IMR-90 (cell line): ENCODE measurements at regions not wholly inside any gene's neighbourhood (a gene's known extent, or its start where the extent isn't known, plus 50 kb on each side); places are given as distances from the start of the nearest gene placed in this dataset.

ENCODE experiments used
- ATAC-seq: fragments of 200-7000 bp; cut with Tn5 transposase; 2 replicates; pipeline ENCODE4 v1.9.1; 2020; ENCODE audit warnings: low read depth, mild to moderate bottlenecking, moderate library complexity
- BruUV-seq: library from RNA; stranded (reverse); fragments of 400-500 nt; replicated peaks from 2 replicates; lab custom pipeline; 2021; lab: Mats Ljungman, UMichigan
- CTCF ChIA-PET: fragments of 300-600 bp; formaldehyde crosslinking; extraction: SDS; loops from one replicate; lab custom pipeline; 2021; ENCODE audit warnings: antibody characterized with exemption; lab: Yijun Ruan, JAX
- POLR2A ChIA-PET: fragments of 300-600 bp; sonication (Branson Sonifier 250); formaldehyde crosslinking; loops from one replicate; lab custom pipeline; 2022; ENCODE audit warnings: antibody characterized with exemption; ENCODE audit not compliant: unreplicated experiment; lab: Charles Lee
- DNase-seq: peaks from one replicate; pipeline ENCODE4 v3.0.0; 2013
- H2AFZ ChIP-seq: replicated peaks from 2 replicates; pipeline ENCODE3; 2013; ENCODE audit warnings: low read length, mild to moderate bottlenecking; ENCODE audit not compliant: poor library complexity
- H2AK5ac ChIP-seq: 2 replicates; pipeline ENCODE4 v1.6.1; 2013; ENCODE audit warnings: low read depth, low read length, inconsistent platforms
- H2AK9ac ChIP-seq: replicated peaks from 2 replicates; pipeline ENCODE3; 2013; ENCODE audit warnings: mild to moderate bottlenecking, low read depth, low read length, moderate library complexity; ENCODE audit not compliant: poor library complexity
- H2BK120ac ChIP-seq: 2 replicates; pipeline ENCODE4 v1.6.1; 2013; ENCODE audit warnings: low read depth, low read length, inconsistent platforms
- H2BK15ac ChIP-seq: 3 replicates; pipeline ENCODE4 v1.6.1; 2013; ENCODE audit warnings: low read depth, low read length, inconsistent platforms
- H2BK20ac ChIP-seq: 2 replicates; pipeline ENCODE4 v1.6.1; 2013; ENCODE audit warnings: low read depth, mild to moderate bottlenecking, inconsistent platforms, low read length, moderate library complexity
- H2BK5ac ChIP-seq: 2 replicates; pipeline ENCODE4 v1.6.1; 2013; ENCODE audit warnings: mild to moderate bottlenecking, low read depth, low read length, inconsistent platforms; ENCODE audit not compliant: poor library complexity, severe bottlenecking
- H3K14ac ChIP-seq: replicated peaks from 2 replicates; pipeline ENCODE4 v1.6.1; 2013; ENCODE audit warnings: low read depth, low read length, inconsistent platforms
- H3K18ac ChIP-seq: 2 replicates; pipeline ENCODE4 v1.6.1; 2013; ENCODE audit warnings: low read depth, low read length, control low read depth
- H3K23ac ChIP-seq: 2 replicates; pipeline ENCODE4 v1.6.1; 2013; ENCODE audit warnings: low read depth, low read length, inconsistent platforms
- H3K27ac ChIP-seq: 2 replicates; pipeline ENCODE4 v1.5.1; 2013; ENCODE audit warnings: mild to moderate bottlenecking, control low read depth, low read length; ENCODE audit not compliant: insufficient read depth
- H3K27me3 ChIP-seq: 2 replicates; pipeline ENCODE4 v1.6.1; 2013; ENCODE audit warnings: low read length; ENCODE audit not compliant: control insufficient read depth, insufficient read depth
- H3K36me3 ChIP-seq: 2 replicates; pipeline ENCODE4 v1.6.1; 2013; ENCODE audit warnings: low read length, mixed read lengths; ENCODE audit not compliant: control insufficient read depth, insufficient read depth
- H3K4ac ChIP-seq: 2 replicates; pipeline ENCODE4 v1.6.1; 2013; ENCODE audit warnings: low read depth, low read length, inconsistent platforms
- H3K4me1 ChIP-seq: 2 replicates; pipeline ENCODE4 v1.6.1; 2013; ENCODE audit warnings: low read length, mixed read lengths; ENCODE audit not compliant: control insufficient read depth, insufficient read depth
- H3K4me2 ChIP-seq: 2 replicates; pipeline ENCODE4 v1.6.1; 2013; ENCODE audit warnings: low read depth, mild to moderate bottlenecking, control low read depth, low read length, moderate library complexity
- H3K4me3 ChIP-seq: 2 replicates; pipeline ENCODE4 v1.5.1; 2013; ENCODE audit warnings: low read depth, mild to moderate bottlenecking, control low read depth, low read length, moderate library complexity; ENCODE audit not compliant: insufficient read depth
- H3K56ac ChIP-seq: 2 replicates; pipeline ENCODE4 v1.6.1; 2013; ENCODE audit warnings: low read length, inconsistent platforms; ENCODE audit not compliant: insufficient read depth; ENCODE audit errors: extremely low read depth
- H3K79me1 ChIP-seq, 2 experiments: 2 replicates each; pipeline ENCODE4 v1.6.1; 2013; ENCODE audit warnings: low read length in 2 of 2, inconsistent platforms in 1 of 2, low read depth in 1 of 2
- H3K9ac ChIP-seq: 2 replicates; pipeline ENCODE4 v1.6.1; 2013; ENCODE audit warnings: low read depth, low read length, control low read depth
- H3K9me1 ChIP-seq: 2 replicates; pipeline ENCODE4 v1.6.1; 2013; ENCODE audit warnings: low read length, inconsistent platforms; ENCODE audit not compliant: insufficient read depth
- H3K9me3 ChIP-seq: 2 replicates; pipeline ENCODE4 v1.6.1; 2013; ENCODE audit warnings: low read length; ENCODE audit not compliant: control insufficient read depth, insufficient read depth
- H4K20me1 ChIP-seq: 2 replicates; pipeline ENCODE4 v1.6.1; 2013; ENCODE audit warnings: low read length, inconsistent platforms; ENCODE audit not compliant: insufficient read depth
- H4K5ac ChIP-seq: 2 replicates; pipeline ENCODE4 v1.6.1; 2013; ENCODE audit warnings: mild to moderate bottlenecking, low read depth, low read length, control low read depth
- H4K8ac ChIP-seq, 2 experiments: 2 replicates each; pipeline ENCODE4 v1.6.1; 2013; ENCODE audit warnings: low read depth in 2 of 2, low read length in 2 of 2, control low read depth in 1 of 2, inconsistent platforms in 1 of 2
- H4K91ac ChIP-seq: 2 replicates; pipeline ENCODE4 v1.6.1; 2013; ENCODE audit warnings: low read depth, low read length, inconsistent platforms; ENCODE audit not compliant: insufficient read depth
- CHD1 ChIP-seq: IDR thresholded peaks from 2 replicates; pipeline ENCODE4 v1.6.1; 2012; ENCODE audit warnings: low read depth, low read length, improper control_type of control experiment
- MAFK ChIP-seq: IDR thresholded peaks from 2 replicates; pipeline ENCODE4 v1.6.1; 2012; ENCODE audit warnings: low read depth, low read length, improper control_type of control experiment
- MXI1 ChIP-seq: IDR thresholded peaks from 2 replicates; pipeline ENCODE4 v1.6.1; 2012; ENCODE audit warnings: low read depth, mild to moderate bottlenecking, low read length, moderate library complexity, borderline replicate concordance
- SMC3 ChIP-seq: fragments of 150-350 bp; IDR thresholded peaks from 2 replicates; pipeline ENCODE4 v1.6.1; 2016; ENCODE audit warnings: low read depth, mild to moderate bottlenecking, antibody characterized with exemption, low read length, moderate library complexity
- dilution Hi-C: fragments of 300-500 bp; cut with HindIII; formaldehyde crosslinking; loops from one replicate; pipeline ENCODE4 v1.14.3; 2018; ENCODE audit warnings: low sequenced_read_pairs; ENCODE audit not compliant: unreplicated experiment
- in situ Hi-C: fragments of 300-500 bp; cut with MboI; formaldehyde crosslinking; loops from 3 replicates; pipeline ENCODE4 v1.14.3; 2019; ENCODE audit warnings: low sequenced_read_pairs, inconsistent platforms, mixed read lengths
- intact Hi-C: fragments of 100-400 bp; cut with micrococcal nuclease; formaldehyde crosslinking; loops from 2 replicates; pipeline ENCODE4 v1.10.0; 2022

- Histone ChIP-seq H3K14ac (no peak overlapping the region), H2BK20ac (no peak overlapping the region), H4K5ac (no peak overlapping the region), H3K56ac (no peak overlapping the region), H3K27me3 (no peaks in the 10 kb centered on the region), H4K20me1 (no peaks in the 10 kb centered on the region), H2AK5ac (no peak overlapping the region), H3K4ac (no peak overlapping the region), H2AK9ac (no peak overlapping the region), H3K36me3 (no peaks in the 10 kb centered on the region), H3K9ac (no peak overlapping the region), H3K9me1 (no peaks in the 10 kb centered on the region), H3K27ac (no peak overlapping the region), H3K4me2 (no peak overlapping the region), H3K79me1 (no peaks in the 10 kb centered on the region), H3K9me3 (no peaks in the 10 kb centered on the region), H2BK120ac (no peak overlapping the region), H3K4me1 (no peaks in the 10 kb centered on the region), H3K18ac (no peak overlapping the region), H2BK15ac (no peak overlapping the region), H2AFZ (no peak overlapping the region), H3K4me3 (no peak overlapping the region), H2BK5ac (no peak overlapping the region), H4K8ac (no peak overlapping the region), H3K23ac (no peak overlapping the region), H4K91ac (no peak overlapping the region)
- ChIA-PET POLR2A (no interaction called here), CTCF (no interaction called here)
- intact Hi-C loops (no loop called here), dilution Hi-C loops (no loop called here), in situ Hi-C loops (no loop called here)
- TF ChIP-seq CHD1 = no peak
- no peak for TF ChIP-seq MAFK
- TF ChIP-seq SMC3 = no peak
- TF ChIP-seq MXI1 = no peak
- ATAC-seq (no peak), DNase-seq (no peak)
- BruUV-seq = no TSS peak
Measured at GRCh38 chr1:96039910-96040309, 681.7 kb upstream of the PTBP2 start.
